H1 (cell line): ENCODE measurements at regions not wholly inside any gene's neighbourhood (a gene's known extent, or its start where the extent isn't known, plus 50 kb on each side); places are given as distances from the start of the nearest gene placed in this dataset.

Experiments
- CTCF ChIA-PET: fragments of 300-600 bp; sonication (Branson Sonifier 250); formaldehyde crosslinking; loops from one replicate; lab custom pipeline; 2021; ENCODE audit not compliant: partially characterized antibody; lab: Charles Lee
- POLR2A ChIA-PET: fragments of 300-600 bp; sonication (Branson Sonifier 250); formaldehyde crosslinking; loops from one replicate; lab custom pipeline; 2021; ENCODE audit warnings: inconsistent platforms; ENCODE audit not compliant: partially characterized antibody; lab: Charles Lee
- DNase-seq, 2 experiments: peaks; one replicate each; pipeline versions ENCODE4 v3.0.0 to v3.0.0-alpha.2; 2010 to 2022; ENCODE audit warnings: low spot score in 2 of 2, low read depth in 1 of 2, mixed read lengths in 1 of 2
- FAIRE-seq: peaks from 2 replicates; lab custom pipeline; 2011; peaks lifted over from hg19 to GRCh38; lab: Jason Lieb, UNC
- H2AFZ ChIP-seq: 2 replicates; pipeline ENCODE4 v1.8.1; 2012; ENCODE audit warnings: low read length, inconsistent platforms
- H2AK5ac ChIP-seq: 2 replicates; pipeline ENCODE4 v1.6.1; 2013; ENCODE audit warnings: low read depth, low read length
- H2BK120ac ChIP-seq: replicated peaks from 2 replicates; pipeline ENCODE3; 2013; ENCODE audit warnings: low read depth, low read length, inconsistent platforms
- H2BK12ac ChIP-seq: 2 replicates; pipeline ENCODE4 v1.6.1; 2013; ENCODE audit warnings: low read depth, low read length
- H2BK15ac ChIP-seq: 2 replicates; pipeline ENCODE4 v1.6.1; 2013; ENCODE audit warnings: low read length
- H2BK20ac ChIP-seq: 2 replicates; pipeline ENCODE4 v1.6.1; 2013; ENCODE audit warnings: low read length
- H2BK5ac ChIP-seq: 2 replicates; pipeline ENCODE4 v1.6.1; 2013; ENCODE audit warnings: low read depth, low read length
- H3K14ac ChIP-seq: 2 replicates; pipeline ENCODE4 v1.6.1; 2013; ENCODE audit warnings: inconsistent platforms; ENCODE audit not compliant: insufficient read length
- H3K18ac ChIP-seq: 2 replicates; pipeline ENCODE4 v1.6.1; 2013; ENCODE audit warnings: low read length; ENCODE audit errors: extremely low read depth
- H3K23ac ChIP-seq: 2 replicates; pipeline ENCODE4 v1.6.1; 2013; ENCODE audit warnings: inconsistent platforms; ENCODE audit not compliant: insufficient read length
- H3K23me2 ChIP-seq: 2 replicates; pipeline ENCODE4 v1.6.1; 2013; ENCODE audit warnings: low read depth, low read length
- H3K27ac ChIP-seq: 2 replicates; pipeline ENCODE4 v1.6.1; 2011; ENCODE audit warnings: low read depth, low read length, inconsistent platforms
- H3K27me3 ChIP-seq, 4 experiments: replicated peaks in 1 of 4; 1 replicate in 1 of 4; 2 replicates in 3 of 4; pipeline versions ENCODE4 v1.6.1 to v1.8.1; 2011 to 2013; ENCODE audit warnings: low read length in 3 of 4, mild to moderate bottlenecking in 3 of 4, inconsistent platforms in 2 of 4, mixed read lengths in 2 of 4, moderate library complexity in 1 of 4; ENCODE audit not compliant: control insufficient read depth in 3 of 4, insufficient read depth in 3 of 4; ENCODE audit errors: extremely low read depth in 1 of 4
- H3K36me3 ChIP-seq, 4 experiments: 2 replicates each; pipeline versions ENCODE4 v1.6.1 to v1.8.1; 2011 to 2013; ENCODE audit warnings: mild to moderate bottlenecking in 4 of 4, low read length in 3 of 4, moderate library complexity in 2 of 4, control low read depth in 1 of 4, inconsistent platforms in 1 of 4; ENCODE audit not compliant: insufficient read depth in 4 of 4, control insufficient read depth in 2 of 4
- H3K4ac ChIP-seq: replicated peaks from 2 replicates; pipeline ENCODE3; 2013; ENCODE audit warnings: low read length, low read depth, mixed read lengths, inconsistent platforms; ENCODE audit not compliant: insufficient read length
- H3K4me1 ChIP-seq, 4 experiments: replicated peaks in 1 of 4; 1 replicate in 1 of 4; 2 replicates in 3 of 4; pipeline versions ENCODE4 v1.6.1 to v1.8.1; 2011 to 2013; ENCODE audit warnings: low read length in 3 of 4, inconsistent platforms in 2 of 4, mixed read lengths in 1 of 4; ENCODE audit not compliant: insufficient read depth in 4 of 4, control insufficient read depth in 3 of 4
- H3K4me2 ChIP-seq, 2 experiments: 2 replicates each; pipeline versions ENCODE4 v1.6.1 to v1.8.1; 2011 to 2013; ENCODE audit warnings: low read depth in 2 of 2, low read length in 2 of 2, control low read depth in 1 of 2, inconsistent platforms in 1 of 2, mild to moderate bottlenecking in 1 of 2; ENCODE audit not compliant: insufficient read depth in 1 of 2
- H3K4me3 ChIP-seq, 4 experiments: fragments of 200-600, 300-600 bp in 1 of 4; sonication (generic), shearing (Covaris generic), sonication (Bioruptor Twin) in 1 of 4; 2 replicates each; pipeline versions ENCODE4 v1.5.1 to v1.8.1; 2011 to 2016; ENCODE audit warnings: low read length in 4 of 4, low read depth in 3 of 4, control low read depth in 2 of 4, inconsistent platforms in 2 of 4, mild to moderate bottlenecking in 2 of 4, mixed read lengths in 1 of 4, moderate library complexity in 1 of 4; ENCODE audit not compliant: insufficient read depth in 2 of 4; ENCODE audit errors: extremely low read depth in 1 of 4
- H3K56ac ChIP-seq: replicated peaks from 2 replicates; pipeline ENCODE3; 2013; ENCODE audit warnings: low read depth, mild to moderate bottlenecking, mixed read lengths, low read length, inconsistent platforms; ENCODE audit not compliant: insufficient read length
- H3K79me1 ChIP-seq: 2 replicates; pipeline ENCODE4 v1.6.1; 2013; ENCODE audit warnings: low read depth, low read length, control low read depth
- H3K79me2 ChIP-seq, 2 experiments: 2 replicates each; pipeline versions ENCODE4 v1.6.1 to v1.8.1; 2012 to 2013; ENCODE audit warnings: low read length in 2 of 2, mild to moderate bottlenecking in 2 of 2, inconsistent platforms in 1 of 2; ENCODE audit not compliant: insufficient read depth in 2 of 2, control insufficient read depth in 1 of 2
- H3K9ac ChIP-seq, 4 experiments: replicated peaks in 1 of 4; 1 replicate in 1 of 4; 2 replicates in 3 of 4; pipeline versions ENCODE4 v1.6.1 to v1.8.1; 2011 to 2013; ENCODE audit warnings: low read depth in 3 of 4, low read length in 3 of 4, control low read depth in 2 of 4, mild to moderate bottlenecking in 2 of 4, moderate library complexity in 2 of 4, inconsistent platforms in 1 of 4; ENCODE audit errors: extremely low read depth in 1 of 4
- H3K9me3 ChIP-seq, 2 experiments: 2 replicates each; pipeline versions ENCODE4 v1.6.1 to v1.8.1; 2012 to 2013; ENCODE audit warnings: mild to moderate bottlenecking in 2 of 2, moderate library complexity in 2 of 2, control low read depth in 1 of 2, inconsistent platforms in 1 of 2, low read depth in 1 of 2, low read length in 1 of 2, mixed read lengths in 1 of 2; ENCODE audit not compliant: insufficient read depth in 2 of 2
- H4K20me1 ChIP-seq, 2 experiments: replicated peaks in 1 of 2; 2 replicates each; pipeline versions ENCODE3 to v1.8.1; 2011 to 2013; ENCODE audit warnings: inconsistent platforms in 2 of 2, low read length in 2 of 2, mild to moderate bottlenecking in 1 of 2; ENCODE audit not compliant: insufficient read depth in 2 of 2, control insufficient read depth in 1 of 2
- H4K5ac ChIP-seq: 2 replicates; pipeline ENCODE4 v1.6.1; 2013; ENCODE audit warnings: low read length, low read depth, mixed read lengths, inconsistent platforms; ENCODE audit not compliant: insufficient read length
- H4K8ac ChIP-seq: 2 replicates; pipeline ENCODE4 v1.8.0; 2013; ENCODE audit warnings: mild to moderate bottlenecking, moderate library complexity, low read length, inconsistent platforms; ENCODE audit not compliant: insufficient read depth; ENCODE audit errors: extremely low read depth
- H4K91ac ChIP-seq: replicated peaks from 2 replicates; pipeline ENCODE3; 2013; ENCODE audit warnings: low read length, mixed read lengths, inconsistent platforms; ENCODE audit not compliant: insufficient read length
- ASH2L ChIP-seq: fragments of 200-600, 300-600 bp; sonication (generic); IDR thresholded peaks from one replicate; pipeline ENCODE4 v1.7.1; 2017; ENCODE audit warnings: low read length
- CBX5 ChIP-seq: fragments of 300-800, 300-1000 bp; sonication (generic); IDR thresholded peaks from 2 replicates; pipeline ENCODE4 v1.7.1; 2016; ENCODE audit warnings: antibody characterized with exemption, low read length, low read depth
- CHD1 ChIP-seq: IDR thresholded peaks from 2 replicates; pipeline ENCODE4 v1.6.1; 2012; ENCODE audit warnings: low read depth, low read length, improper control_type of control experiment
- JUN ChIP-seq: IDR thresholded peaks from 2 replicates; pipeline ENCODE4 v1.6.1; 2011; ENCODE audit warnings: low read depth, mild to moderate bottlenecking, improper control_type of control experiment, low read length
- MAX ChIP-seq: IDR thresholded peaks from 2 replicates; pipeline ENCODE4 v1.6.1; 2012; ENCODE audit warnings: inconsistent platforms
- SP1 ChIP-seq: IDR thresholded peaks from 2 replicates; pipeline ENCODE4 v1.6.1; 2011; ENCODE audit warnings: low read depth, low read length
- SP4 ChIP-seq: IDR thresholded peaks from 2 replicates; pipeline ENCODE4 v1.6.1; 2012; ENCODE audit warnings: low read length, inconsistent platforms
- WGBS, 2 experiments: shearing (Covaris generic) in 1 of 2; methylation state at CpG; one replicate each; pipeline versions ENCODE4 v1.1.6 to v1.1.7; 2013 to 2015; ENCODE audit warnings: low lambda C conversion rate in 2 of 2, mixed read lengths in 2 of 2, inconsistent platforms in 1 of 2, low coverage in 1 of 2, missing lambda C conversion rate in 1 of 2; ENCODE audit not compliant: insufficient replicate concordance in 2 of 2, insufficient coverage in 1 of 2, insufficient read length in 1 of 2; ENCODE audit errors: extremely low coverage in 1 of 2, missing lambda C conversion rate in 1 of 2; 5-methylcytosine and 5-hydroxymethylcytosine counted together

DNA sequence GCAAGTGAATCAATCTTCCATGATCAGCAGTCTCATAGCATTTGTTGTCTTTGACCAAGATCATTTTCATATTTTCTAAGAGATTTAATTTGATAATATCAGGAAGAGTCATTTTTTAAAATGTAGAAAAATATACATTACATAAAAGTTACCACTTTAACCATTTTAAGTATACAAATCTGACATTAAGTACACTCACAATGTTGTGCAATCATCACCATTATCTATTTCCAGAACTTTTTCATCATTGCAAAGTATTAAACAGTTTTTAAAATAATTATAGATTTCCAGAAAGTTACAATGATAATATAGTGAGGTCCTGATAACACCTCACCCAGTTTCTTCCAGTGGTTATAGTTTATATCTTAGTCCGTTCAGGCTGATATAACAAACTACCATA lies 222.5 kb upstream of the RHOBTB1 start:
- Histone ChIP-seq H2BK15ac (no peak overlapping the region), H3K4me1 (no peaks in the 10 kb centered on the region), H3K4me2 (no peak overlapping the region), H3K36me3 (no peaks in the 10 kb centered on the region), H4K5ac (no peak overlapping the region), H3K4ac (no peak overlapping the region), H4K20me1 (no peaks in the 10 kb centered on the region), H3K18ac (no peak overlapping the region), H3K23me2 (no peaks in the 10 kb centered on the region), H2BK120ac (no peak overlapping the region), H3K4me3 (no peak overlapping the region), H3K27ac (no peak overlapping the region)
- POLR2A ChIA-PET, result no interaction called here
- no peak for TF ChIP-seq ASH2L
- TF ChIP-seq CHD1, result no peak
- no peak for TF ChIP-seq CBX5
- TF ChIP-seq SP4, result no peak
- TF ChIP-seq SP1, result no peak
- TF ChIP-seq JUN, result no peak
- TF ChIP-seq MAX, result no peak
- TF ChIP-seq, all 59 proteins: peak for 0
- Histone ChIP-seq H3K9ac (no peak overlapping the region), H2BK20ac (no peak overlapping the region), H3K56ac (no peak overlapping the region), H3K9me3 (no peaks in the 10 kb centered on the region), H3K23ac (no peak overlapping the region), H3K14ac (no peak overlapping the region), H4K8ac (no peak overlapping the region), H2AFZ (no peak overlapping the region), H2BK12ac (no peak overlapping the region), H3K79me1 (no peaks in the 10 kb centered on the region), H4K91ac (no peak overlapping the region), H2BK5ac (no peak overlapping the region), H2AK5ac (no peak overlapping the region), H3K27me3 (no peaks in the 10 kb centered on the region), H3K79me2 (no peaks in the 10 kb centered on the region)
- no peak for DNase-seq
- FAIRE-seq, result no peak
- CTCF ChIA-PET, result no interaction called here
- WGBS, 2 experiments, result 90% methylated on average over 1 of the region's 1 CpG; no CpG with 5 or more reads in 1 of the 2 experiments
